GM18502 (cell line): ENCODE measurements at regions not wholly inside any gene's neighbourhood (a gene's known extent, or its start where the extent isn't known, plus 50 kb on each side); places are given as distances from the start of the nearest gene placed in this dataset.
A peak's percentile ranks its signal among the peaks of the same experiment; 100 is the strongest.

Experiments used
- ATAC-seq: cut with Tn5 transposase; IDR thresholded peaks from one replicate; pipeline ENCODE4 v1.9.1; 2021; ENCODE audit warnings: mild to moderate bottlenecking; ENCODE audit not compliant: unreplicated experiment, poor library complexity

GRCh38 chr2:57720728-57721627 is 325.6 kb upstream of the VRK2 start:
- peak; percentile 99 for ATAC-seq

- no peak for ATAC-seq
Observed at GRCh38 chr2:57725337-57725947, 321.2 kb upstream of the VRK2 start.

DNA sequence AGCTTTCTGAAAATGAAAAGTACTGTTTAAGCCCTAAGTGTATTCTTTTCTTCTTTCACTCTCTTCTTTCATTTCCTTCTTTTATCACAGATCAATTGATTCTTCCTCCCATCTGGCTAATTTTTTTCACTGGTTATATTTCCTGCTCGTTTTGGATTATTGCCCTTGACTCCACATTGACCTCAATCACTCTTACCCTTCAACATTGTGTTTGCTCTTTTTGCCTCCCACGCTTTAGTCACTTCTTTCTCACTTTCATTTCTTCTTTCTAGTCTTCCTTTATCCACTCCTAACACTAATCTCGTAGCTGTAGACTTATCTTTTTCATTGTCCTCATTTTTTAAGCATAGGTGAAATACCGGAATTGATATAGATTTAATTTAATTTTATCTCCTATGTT is 320.3 kb upstream of the VRK2 start:
- ATAC-seq = no peak

DNA sequence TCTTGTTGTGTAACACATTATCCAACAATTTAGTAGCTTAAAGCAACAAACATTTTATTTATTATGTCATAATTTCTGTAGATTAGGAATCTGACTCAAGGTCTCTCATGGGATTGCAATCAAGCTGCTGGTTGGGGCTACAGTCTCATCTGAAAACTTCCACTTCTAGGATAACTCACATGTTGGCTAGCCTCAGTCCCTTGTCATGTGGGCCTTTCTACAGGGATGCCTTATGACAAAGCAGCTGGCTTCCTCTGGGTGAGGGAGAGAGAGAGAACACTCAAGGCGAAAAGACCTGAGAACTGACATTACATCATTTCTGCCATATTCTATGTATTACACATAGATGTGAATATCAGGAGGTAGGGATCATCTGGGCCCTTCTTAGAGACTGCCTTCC is 317.9 kb upstream of the VRK2 start:
- ATAC-seq = no peak

GRCh38 chr2:57733956-57734355 is 312.6 kb upstream of the VRK2 start:
- no peak for ATAC-seq

GRCh38 chr2:57740891-57741290 is 305.7 kb upstream of the VRK2 start:
- no peak for ATAC-seq

GRCh38 chr2:57753636-57754035 is 293.0 kb upstream of the VRK2 start:
- no peak for ATAC-seq

- no peak for ATAC-seq
Observed at GRCh38 chr2:57758686-57759085, 287.9 kb upstream of the VRK2 start.

- no peak for ATAC-seq
Observed at GRCh38 chr2:57759131-57759530, 287.5 kb upstream of the VRK2 start.

- peak; percentile 92 for ATAC-seq
Observed at GRCh38 chr2:57759822-57760300, 286.7 kb upstream of the VRK2 start.

GRCh38 chr2:57760381-57760801 is 286.2 kb upstream of the VRK2 start:
- peak; percentile 86 for ATAC-seq

DNA sequence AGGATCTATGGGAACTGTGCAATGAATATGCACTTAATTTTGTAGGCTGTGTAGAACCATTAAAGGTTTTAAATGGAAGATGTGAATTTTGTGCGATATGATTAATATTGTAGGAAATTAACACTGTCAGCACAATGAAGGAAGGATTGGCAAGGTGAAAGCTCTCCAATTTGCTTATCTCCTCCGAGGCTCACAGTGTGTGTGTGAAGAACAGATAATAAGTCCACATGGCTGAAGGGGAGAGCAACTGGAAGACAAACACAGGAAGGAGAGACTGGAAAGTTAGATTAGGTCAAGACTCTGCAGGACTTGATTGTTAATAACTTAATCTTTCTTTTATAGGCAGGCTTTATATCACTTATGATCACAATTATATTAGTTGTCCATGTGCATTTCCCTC is 269.7 kb upstream of the VRK2 start:
- no peak for ATAC-seq

- no peak for ATAC-seq
Observed at GRCh38 chr2:57782587-57782986, 264.0 kb upstream of the VRK2 start.

DNA sequence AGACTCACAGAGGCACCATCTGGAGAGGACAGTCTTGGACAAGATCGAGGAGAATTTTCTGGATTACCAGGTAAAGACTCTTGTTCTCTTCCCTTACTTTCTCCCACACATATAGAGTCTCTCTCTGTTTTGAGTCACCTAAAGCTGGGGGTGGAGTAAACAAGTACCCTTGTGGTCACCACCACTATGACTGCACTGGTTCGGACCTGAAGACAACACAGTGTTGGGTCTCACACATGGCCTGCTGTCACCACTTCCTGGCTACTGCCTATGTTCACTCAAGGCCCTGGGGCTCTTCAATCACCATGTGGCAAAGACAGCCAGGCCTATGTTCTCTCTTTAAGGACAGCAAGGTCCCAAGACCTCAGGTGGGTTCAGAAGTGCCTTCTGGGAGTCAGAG is 253.3 kb upstream of the VRK2 start:
- ATAC-seq = no peak

DNA sequence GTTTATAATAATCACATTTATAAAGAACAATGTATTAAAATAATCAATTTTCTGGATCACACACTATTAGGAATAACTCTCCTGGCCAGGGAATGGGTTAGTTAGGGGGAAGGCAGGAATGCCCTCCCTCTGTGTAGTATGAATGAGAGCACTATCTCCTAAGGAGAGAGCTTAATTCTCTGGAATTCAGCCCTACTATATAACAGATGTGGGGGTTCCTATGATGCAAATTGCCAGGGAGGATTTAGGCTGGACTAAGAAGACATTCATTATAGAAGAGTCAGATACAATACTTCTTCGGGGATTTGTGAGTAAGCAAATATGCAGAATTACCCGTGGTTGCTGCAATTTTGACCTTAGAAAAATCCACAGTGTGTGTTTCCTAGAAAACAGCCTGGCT is 250.1 kb upstream of the VRK2 start:
- ATAC-seq = no peak

DNA sequence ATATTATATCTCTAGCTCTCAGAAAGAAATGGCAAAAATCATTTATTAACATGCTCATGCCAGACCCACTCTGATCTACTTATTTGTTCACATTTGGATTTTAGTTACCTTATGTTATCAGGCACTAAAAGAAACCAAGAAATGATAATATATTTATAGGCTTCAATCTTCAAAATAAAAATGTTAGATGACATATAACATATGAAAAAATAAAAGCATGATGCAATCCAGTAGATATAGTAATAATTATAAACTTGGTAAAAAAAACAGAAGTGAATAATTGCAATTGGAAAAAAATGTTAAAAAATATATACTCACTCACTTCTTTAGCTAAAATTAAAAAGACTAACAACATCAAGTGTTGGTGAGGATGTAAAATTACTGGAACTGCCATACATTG is 248.3 kb upstream of the VRK2 start:
- no peak for ATAC-seq

GRCh38 chr2:57802243-57802642 is 244.4 kb upstream of the VRK2 start:
- ATAC-seq = no peak

- ATAC-seq = no peak
Observed at GRCh38 chr2:57804971-57805370, 241.6 kb upstream of the VRK2 start.

- ATAC-seq = no peak
Observed at GRCh38 chr2:57806449-57806968, 240.1 kb upstream of the VRK2 start.

DNA sequence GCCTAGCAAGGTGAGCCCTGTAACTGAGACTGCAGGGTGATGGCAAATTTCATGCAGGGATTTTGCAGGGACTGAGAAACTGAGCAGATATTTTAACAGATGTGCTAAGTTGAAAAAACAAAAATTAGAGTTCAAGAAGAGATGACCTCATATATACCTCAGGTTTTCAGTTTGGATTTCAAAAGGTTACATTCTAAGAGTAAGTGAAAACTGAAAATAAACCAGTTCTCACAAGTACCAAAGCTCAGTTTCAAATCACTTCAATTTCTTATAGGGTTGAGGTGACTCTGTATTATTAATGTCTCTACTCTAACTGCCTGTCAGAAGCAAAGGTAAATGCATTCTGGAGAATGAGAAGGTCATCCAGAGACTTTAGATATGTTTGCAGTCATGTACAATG is 237.4 kb upstream of the VRK2 start:
- peak; percentile 98 for ATAC-seq

DNA sequence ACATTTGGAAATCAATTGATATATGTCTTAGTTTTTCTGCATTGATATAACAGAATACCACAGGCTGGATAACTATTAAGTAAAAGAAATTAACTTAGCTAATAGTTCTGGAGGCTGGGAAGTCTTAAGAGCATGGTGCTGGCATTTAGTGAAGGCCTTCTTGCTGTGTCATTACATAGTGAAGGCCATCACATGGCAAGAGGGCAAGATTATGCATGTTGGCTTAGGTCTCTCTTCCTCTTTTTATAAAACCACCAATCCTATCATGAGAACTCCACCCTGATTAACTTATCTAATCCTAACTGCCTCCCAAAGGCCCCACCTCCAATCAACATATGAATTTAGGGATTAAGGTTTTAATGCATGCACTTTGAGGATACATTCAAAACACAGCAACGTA is 225.5 kb upstream of the VRK2 start:
- no peak for ATAC-seq
